Right lobe of liver (tissue), 4 donors: ENCODE measurements at regions not wholly inside any gene's neighbourhood (a gene's known extent, or its start where the extent isn't known, plus 50 kb on each side); places are given as distances from the start of the nearest gene placed in this dataset.

Experiments used
- CTCF ChIP-seq, 4 donors: fragments of 200-600 bp in 3 of 4; fragments of 450-650 bp in 1 of 4; IDR thresholded peaks; one replicate each; pipeline versions ENCODE4 v1.5.1 to v1.8.0; 2016 to 2022; ENCODE audit warnings: antibody characterized with exemption in 4 of 4, mild to moderate bottlenecking in 2 of 4
- POLR2A ChIP-seq: fragments of 450-650 bp; IDR thresholded peaks from one replicate; pipeline ENCODE4 v1.6.1; 2017; ENCODE audit warnings: antibody characterized with exemption, mild to moderate bottlenecking
- donor health status: DM: no; HTN: no; CAD: no.
- donor health status: DM: no; HTN: no; CAD: no.
- donor health status: DM: no; HTN: yes; CAD: no.

- TF ChIP-seq CTCF (IDR thresholded peaks at IDR 0.05) = no peak
- TF ChIP-seq POLR2A = no peak
Measured at GRCh38 chr12:30835216-30835615, 80.5 kb upstream of the CAPRIN2 start.
